Mesendoderm (in vitro differentiated cells): ENCODE measurements at regions not wholly inside any gene's neighbourhood (a gene's known extent, or its start where the extent isn't known, plus 50 kb on each side); places are given as distances from the start of the nearest gene placed in this dataset.

Experiments
- DNase-seq: peaks from one replicate; pipeline ENCODE4 v3.0.0; 2013
- H2AK5ac ChIP-seq: 2 replicates; pipeline ENCODE4 v1.6.1; 2013; ENCODE audit warnings: low read length, inconsistent platforms
- H2BK120ac ChIP-seq: 2 replicates; pipeline ENCODE4 v1.6.1; 2013; ENCODE audit warnings: low read depth, mild to moderate bottlenecking, low read length, moderate library complexity, mixed read lengths
- H2BK15ac ChIP-seq: replicated peaks from 2 replicates; pipeline ENCODE4 v1.6.1; 2013; ENCODE audit warnings: low read depth, mild to moderate bottlenecking, moderate library complexity
- H2BK5ac ChIP-seq: 2 replicates; pipeline ENCODE4 v1.6.1; 2013; ENCODE audit warnings: low read length, inconsistent platforms
- H3K18ac ChIP-seq: 2 replicates; pipeline ENCODE4 v1.6.1; 2013; ENCODE audit warnings: mild to moderate bottlenecking, low read length, mixed read lengths
- H3K23ac ChIP-seq: one replicate; pipeline ENCODE4 v1.6.1; 2013; ENCODE audit warnings: low read length
- H3K27ac ChIP-seq: 2 replicates; pipeline ENCODE4 v1.5.1; 2013; ENCODE audit warnings: low read depth, mild to moderate bottlenecking, inconsistent platforms, low read length, moderate library complexity
- H3K27me3 ChIP-seq: 2 replicates; pipeline ENCODE4 v1.6.1; 2013; ENCODE audit warnings: low read length, control low read depth, mild to moderate bottlenecking, inconsistent platforms; ENCODE audit not compliant: insufficient read depth, poor library complexity
- H3K36me3 ChIP-seq: 2 replicates; pipeline ENCODE4 v1.6.1; 2013; ENCODE audit warnings: low read length, inconsistent platforms; ENCODE audit not compliant: control insufficient read depth, insufficient read depth
- H3K4ac ChIP-seq: one replicate; pipeline ENCODE4 v1.6.1; 2013; ENCODE audit warnings: low read depth, mild to moderate bottlenecking, low read length, moderate library complexity
- H3K4me1 ChIP-seq: 2 replicates; pipeline ENCODE4 v1.6.1; 2013; ENCODE audit warnings: low read depth, low read length, inconsistent platforms; ENCODE audit not compliant: control insufficient read depth
- H3K4me2 ChIP-seq: 2 replicates; pipeline ENCODE4 v1.6.1; 2013; ENCODE audit warnings: low read length
- H3K4me3 ChIP-seq: 2 replicates; pipeline ENCODE4 v1.5.1; 2013; ENCODE audit warnings: mild to moderate bottlenecking, low read length
- H3K56ac ChIP-seq: one replicate; pipeline ENCODE4 v1.6.1; 2013; ENCODE audit warnings: low read length
- H3K79me1 ChIP-seq: 2 replicates; pipeline ENCODE4 v1.6.1; 2013; ENCODE audit warnings: low read length, inconsistent platforms
- H3K79me2 ChIP-seq: 2 replicates; pipeline ENCODE4 v1.6.1; 2013; ENCODE audit warnings: mild to moderate bottlenecking, low read length; ENCODE audit not compliant: control insufficient read depth, insufficient read depth
- H3K9ac ChIP-seq: 2 replicates; pipeline ENCODE4 v1.6.1; 2013; ENCODE audit warnings: low read length, inconsistent platforms
- H4K5ac ChIP-seq: one replicate; pipeline ENCODE4 v1.6.1; 2013; ENCODE audit warnings: low read length
- H4K8ac ChIP-seq: one replicate; pipeline ENCODE4 v1.6.1; 2013; ENCODE audit warnings: low read depth, mild to moderate bottlenecking, control low read depth, low read length, moderate library complexity
- WGBS: extraction: QIAGEN DNeasy Blood & Tissue Kit; methylation state at CpG from one replicate; pipeline ENCODE4 v1.1.7; 2013; ENCODE audit warnings: low lambda C conversion rate, missing lambda C conversion rate; ENCODE audit not compliant: insufficient coverage; ENCODE audit errors: extremely low coverage; 5-methylcytosine and 5-hydroxymethylcytosine counted together

DNA sequence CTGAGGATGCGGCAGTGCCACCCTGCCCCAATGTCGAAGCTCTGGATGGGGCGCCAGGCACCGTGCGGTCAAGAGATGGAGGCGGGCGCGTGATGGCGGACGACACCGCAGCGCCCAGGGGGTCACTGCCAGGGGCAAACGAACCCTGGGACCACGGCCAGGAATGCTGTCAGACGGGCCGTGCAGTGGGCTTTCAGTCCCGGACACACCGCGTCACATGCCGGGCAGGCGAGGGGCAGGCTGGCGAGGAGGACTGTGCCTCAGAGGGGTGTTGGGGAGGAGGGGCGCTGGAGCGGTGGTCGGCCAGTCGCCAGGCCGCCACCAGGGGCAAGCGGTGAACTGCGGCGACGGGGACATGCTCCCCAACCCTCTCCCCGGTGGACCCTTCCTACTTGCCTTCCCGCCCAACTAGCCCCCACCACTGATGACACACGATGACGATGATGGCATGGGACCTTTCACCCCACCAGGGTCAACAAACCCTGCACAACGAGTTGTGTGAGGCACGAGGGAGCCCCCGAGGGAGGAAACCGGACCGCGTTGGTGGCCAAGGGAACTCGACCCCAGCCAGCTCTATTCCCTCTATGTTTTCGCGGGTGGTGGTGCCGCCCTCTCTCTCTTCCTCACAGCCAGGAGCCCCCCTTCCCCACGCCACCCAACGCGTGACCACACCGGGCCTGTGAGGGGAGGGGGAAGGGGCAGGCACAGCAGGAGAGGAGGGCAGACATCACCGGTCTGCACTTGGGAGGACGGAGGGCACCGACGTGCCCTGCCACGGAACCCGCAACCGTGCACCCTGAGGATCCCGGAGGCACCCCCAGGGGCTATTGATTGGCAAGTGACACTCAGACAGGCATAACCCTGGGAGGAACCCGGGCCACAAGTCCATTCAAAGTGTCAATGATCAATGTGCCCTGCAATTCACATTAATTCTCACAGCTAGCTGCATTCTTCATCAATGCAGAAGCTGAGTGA, 1960.9 kb upstream of the DEFB115 start:
- no peaks in the 10 kb centered on the region for H3K79me1 ChIP-seq
- H3K18ac ChIP-seq, result no peak overlapping the region
- H3K4me2 ChIP-seq, result no peak overlapping the region
- no CpG with 5 or more reads among the region's 58 CpGs for WGBS
- H2AK5ac ChIP-seq, result no peak overlapping the region
- H4K8ac ChIP-seq, result no peak overlapping the region
- no peak overlapping the region for H3K4ac ChIP-seq
- H2BK5ac ChIP-seq, result no peak overlapping the region
- H3K4me1 ChIP-seq, result no peaks in the 10 kb centered on the region
- no peak overlapping the region for H3K4me3 ChIP-seq
- H3K27me3 ChIP-seq, result no peaks in the 10 kb centered on the region
- H3K79me2 ChIP-seq, result no peaks in the 10 kb centered on the region
- no peak for DNase-seq
- no peak overlapping the region for H3K27ac ChIP-seq
- H3K9ac ChIP-seq, result no peak overlapping the region
- H3K56ac ChIP-seq, result no peak overlapping the region
- no peaks in the 10 kb centered on the region for H3K36me3 ChIP-seq
- H2BK120ac ChIP-seq, result no peak overlapping the region
- no peak overlapping the region for H3K23ac ChIP-seq
- H2BK15ac ChIP-seq, result no peak overlapping the region
- no peak overlapping the region for H4K5ac ChIP-seq

DNA sequence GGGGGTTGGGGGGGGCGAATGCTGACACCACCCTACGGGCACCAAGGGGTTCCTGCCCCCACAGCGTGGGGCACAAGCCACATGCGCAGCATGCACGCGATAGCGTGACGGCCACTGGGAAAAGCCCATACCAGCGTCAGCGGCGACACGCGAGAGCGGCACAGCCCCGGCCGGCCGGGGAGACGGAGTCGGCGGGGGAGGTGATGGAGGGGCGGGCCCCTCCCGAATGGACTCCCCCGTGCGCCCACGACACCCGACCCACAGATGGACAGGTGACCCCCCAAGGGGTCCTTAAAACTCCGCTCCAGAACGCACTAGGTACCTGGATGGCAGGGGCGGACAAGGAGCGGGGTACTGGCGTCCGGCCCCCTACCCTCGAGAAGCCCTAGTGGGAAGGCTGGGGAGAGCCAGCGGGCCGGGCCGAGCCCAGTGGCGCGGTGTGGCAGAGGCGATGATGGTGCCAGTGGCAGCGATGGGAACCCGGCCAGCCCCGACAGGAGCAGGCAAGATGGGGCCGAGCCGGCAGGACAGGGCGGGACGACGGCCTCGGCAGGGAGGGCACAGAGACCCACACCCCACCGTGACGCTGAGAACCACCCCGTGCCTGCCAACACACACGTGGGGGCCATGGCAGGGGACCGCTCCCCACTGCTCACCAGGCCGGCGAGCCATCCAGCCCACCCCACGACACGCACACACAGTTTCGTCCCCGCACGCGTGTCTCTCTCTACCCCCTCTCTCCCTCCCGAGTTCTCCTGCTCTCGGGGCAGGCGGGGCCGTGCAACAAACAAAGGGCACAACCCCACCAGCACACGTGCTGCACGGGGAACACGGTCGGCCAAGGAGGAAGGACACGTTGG, 1959.8 kb upstream of the DEFB115 start:
- Histone ChIP-seq H3K4me1 (no peaks in the 10 kb centered on the region), H3K9ac (no peak overlapping the region), H2BK15ac (no peak overlapping the region), H3K79me1 (no peaks in the 10 kb centered on the region), H4K8ac (no peak overlapping the region), H3K23ac (no peak overlapping the region), H3K4me2 (no peak overlapping the region), H3K4ac (no peak overlapping the region), H3K56ac (no peak overlapping the region), H3K27ac (no peak overlapping the region), H3K4me3 (no peak overlapping the region), H4K5ac (no peak overlapping the region), H3K27me3 (no peaks in the 10 kb centered on the region), H2BK120ac (no peak overlapping the region), H3K18ac (no peak overlapping the region), H2BK5ac (no peak overlapping the region), H2AK5ac (no peak overlapping the region), H3K79me2 (no peaks in the 10 kb centered on the region), H3K36me3 (no peaks in the 10 kb centered on the region)
- no CpG with 5 or more reads among the region's 70 CpGs for WGBS
- no peak for DNase-seq

DNA sequence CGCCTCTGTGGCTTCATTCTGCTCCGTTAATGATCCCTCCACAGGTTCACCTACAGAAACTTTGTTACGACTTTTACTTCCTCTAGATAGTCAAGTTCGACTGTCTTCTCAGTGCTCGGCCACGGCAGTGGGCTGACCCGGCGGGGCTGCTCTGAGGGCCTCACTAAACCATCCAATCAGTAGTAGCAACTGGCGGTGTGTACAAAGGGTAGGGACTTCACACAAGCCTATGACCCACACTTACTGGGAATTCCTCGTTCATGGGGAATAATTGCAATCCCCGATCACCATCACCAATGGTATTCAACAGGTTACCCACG, 1959.2 kb upstream of the DEFB115 start:
- Histone ChIP-seq H3K4me2 (no peak overlapping the region), H3K36me3 (no peaks in the 10 kb centered on the region), H4K5ac (no peak overlapping the region), H2BK5ac (no peak overlapping the region), H4K8ac (no peak overlapping the region), H3K79me2 (no peaks in the 10 kb centered on the region), H3K79me1 (no peaks in the 10 kb centered on the region), H3K56ac (no peak overlapping the region), H2AK5ac (no peak overlapping the region), H3K27ac (no peak overlapping the region), H3K4me1 (no peaks in the 10 kb centered on the region), H3K27me3 (no peaks in the 10 kb centered on the region), H2BK15ac (no peak overlapping the region), H3K23ac (no peak overlapping the region), H3K4ac (no peak overlapping the region), H3K4me3 (no peak overlapping the region), H3K9ac (no peak overlapping the region), H2BK120ac (no peak overlapping the region), H3K18ac (no peak overlapping the region)
- no peak for DNase-seq
- no CpG with 5 or more reads among the region's 12 CpGs for WGBS

DNA sequence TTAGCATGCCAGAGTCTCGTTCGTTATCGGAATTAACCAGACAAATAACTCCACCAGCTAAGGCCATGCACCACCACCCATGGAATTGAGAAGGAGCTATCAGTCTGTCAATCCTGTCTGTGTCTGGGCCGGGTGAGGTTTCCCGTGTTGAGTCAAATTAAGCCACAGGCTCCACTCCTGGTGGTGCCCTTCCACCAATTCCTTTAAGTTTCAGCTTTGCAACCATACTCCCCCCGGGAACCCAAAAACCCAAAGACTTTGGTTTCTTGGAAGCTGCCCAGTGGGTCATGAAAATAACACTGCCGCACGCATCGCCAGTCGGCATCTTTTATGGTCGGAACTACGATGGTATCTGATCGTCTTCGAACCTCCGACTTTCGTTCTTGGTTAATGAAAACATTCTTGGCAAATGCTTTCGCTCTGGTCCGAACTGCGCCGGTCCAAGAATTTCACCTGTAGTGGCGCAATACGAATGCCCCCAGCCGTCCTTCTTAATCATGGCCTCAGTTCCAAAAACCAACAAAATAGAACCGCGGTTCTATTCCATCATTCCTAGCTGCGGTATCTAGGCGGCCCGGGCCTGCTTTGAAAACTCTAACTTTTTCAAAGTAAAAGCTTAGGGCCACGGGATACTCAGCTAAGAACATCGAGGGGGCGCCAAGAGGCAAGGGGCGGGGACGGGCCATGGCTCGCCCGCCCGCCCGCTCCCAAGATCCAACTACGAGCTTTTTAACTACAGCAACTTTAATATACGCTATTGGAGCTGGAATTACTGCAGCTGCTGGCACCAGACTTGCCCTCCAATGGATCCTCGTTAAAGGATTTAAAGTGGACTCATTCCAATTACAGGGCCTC, 1958.5 kb upstream of the DEFB115 start:
- H3K18ac ChIP-seq, result no peak overlapping the region
- H3K79me2 ChIP-seq, result no peaks in the 10 kb centered on the region
- peak; percentile 27 for DNase-seq
- H3K23ac ChIP-seq, result no peak overlapping the region
- no peak overlapping the region for H4K8ac ChIP-seq
- H3K9ac ChIP-seq, result no peak overlapping the region
- no peak overlapping the region for H3K27ac ChIP-seq
- no peak overlapping the region for H2BK120ac ChIP-seq
- no peak overlapping the region for H2BK5ac ChIP-seq
- H3K4ac ChIP-seq, result no peak overlapping the region
- no peak overlapping the region for H4K5ac ChIP-seq
- H2AK5ac ChIP-seq, result no peak overlapping the region
- no peak overlapping the region for H2BK15ac ChIP-seq
- no peak overlapping the region for H3K56ac ChIP-seq
- H3K79me1 ChIP-seq, result no peaks in the 10 kb centered on the region
- WGBS, result no CpG with 5 or more reads among the region's 40 CpGs
- no peaks in the 10 kb centered on the region for H3K4me1 ChIP-seq
- H3K27me3 ChIP-seq, result no peaks in the 10 kb centered on the region
- H3K4me3 ChIP-seq, result no peak overlapping the region
- H3K4me2 ChIP-seq, result no peak overlapping the region
- no peaks in the 10 kb centered on the region for H3K36me3 ChIP-seq

DNA sequence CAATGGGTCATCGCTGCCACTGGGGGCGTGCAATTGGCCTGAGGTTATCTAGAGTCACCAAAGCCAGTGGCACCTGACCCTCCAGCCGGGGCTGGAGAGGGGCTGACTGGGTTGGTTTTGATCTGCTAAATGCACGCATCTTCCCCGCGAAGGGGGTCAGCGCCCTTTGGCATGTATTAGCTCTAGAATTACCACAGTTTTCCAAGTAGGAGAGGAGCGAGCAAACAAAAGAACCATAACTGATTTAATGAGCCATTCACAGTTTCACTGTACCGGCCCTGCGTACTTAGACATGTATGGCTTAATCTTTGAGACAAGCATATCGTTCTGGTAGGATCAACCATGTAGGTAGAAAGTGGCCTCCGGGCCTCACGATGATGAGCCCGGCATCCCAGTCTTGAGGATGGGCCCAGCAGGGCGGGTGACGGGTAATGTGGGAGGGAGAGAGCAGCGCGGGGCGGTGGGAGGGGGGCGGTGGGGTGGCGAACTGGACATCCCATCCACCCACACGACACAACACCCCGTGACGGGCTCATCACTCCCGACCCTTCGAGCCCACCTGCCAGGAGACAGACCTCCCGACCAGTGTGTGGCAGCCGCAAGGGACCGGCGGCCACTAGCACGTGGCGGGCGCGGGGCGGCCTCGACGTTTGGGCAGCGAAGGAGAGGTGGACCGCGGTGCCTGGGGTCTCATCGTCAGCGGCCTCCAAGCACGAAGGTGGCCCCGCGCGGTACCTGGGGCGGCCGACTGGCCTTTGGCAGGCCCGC, 1957.5 kb upstream of the DEFB115 start:
- Histone ChIP-seq H3K27ac (no peak overlapping the region), H4K5ac (no peak overlapping the region), H2AK5ac (no peak overlapping the region), H2BK15ac (no peak overlapping the region), H2BK120ac (no peak overlapping the region), H3K4me1 (no peaks in the 10 kb centered on the region), H3K79me1 (no peaks in the 10 kb centered on the region), H2BK5ac (no peak overlapping the region), H3K27me3 (no peaks in the 10 kb centered on the region), H3K18ac (no peak overlapping the region), H3K9ac (no peak overlapping the region), H4K8ac (no peak overlapping the region), H3K4me2 (no peak overlapping the region), H3K4ac (no peak overlapping the region), H3K4me3 (no peak overlapping the region), H3K56ac (no peak overlapping the region), H3K79me2 (no peaks in the 10 kb centered on the region), H3K36me3 (no peaks in the 10 kb centered on the region), H3K23ac (no peak overlapping the region)
- no peak for DNase-seq
- WGBS, result no CpG with 5 or more reads among the region's 49 CpGs
